Panc1 (cell line): ENCODE measurements at regions not wholly inside any gene's neighbourhood (a gene's known extent, or its start where the extent isn't known, plus 50 kb on each side); places are given as distances from the start of the nearest gene placed in this dataset.

Source experiments
- ATAC-seq: fragments of 200-7000 bp; cut with Tn5 transposase; 2 replicates; pipeline ENCODE4 v1.9.1; 2020; ENCODE audit warnings: mild to moderate bottlenecking, moderate library complexity
- BruUV-seq: library from RNA; stranded (reverse); fragments of 400-500 nt; replicated peaks from 2 replicates; lab custom pipeline; 2021; lab: Mats Ljungman, UMichigan
- CTCF ChIA-PET: fragments of 300-600 bp; sonication (Branson Sonifier 250); formaldehyde crosslinking; loops from one replicate; lab custom pipeline; 2022; ENCODE audit warnings: antibody characterized with exemption; lab: Charles Lee
- POLR2A ChIA-PET: fragments of 300-600 bp; sonication (Branson Sonifier 250); formaldehyde crosslinking; loops from one replicate; lab custom pipeline; 2022; ENCODE audit warnings: antibody characterized with exemption; lab: Charles Lee
- DNase-seq: peaks from one replicate; pipeline ENCODE4 v3.0.0-alpha.2; 2010; ENCODE audit warnings: low read depth, low spot score
- H3K27ac ChIP-seq: 2 replicates; pipeline ENCODE4 v1.5.1; 2011; ENCODE audit warnings: mild to moderate bottlenecking, low read length, inconsistent platforms
- H3K27me3 ChIP-seq: fragments of 200-500 bp; sonication (Bioruptor generic); 2 replicates; pipeline ENCODE4 v1.6.0; 2014; ENCODE audit warnings: low read length, inconsistent platforms; ENCODE audit not compliant: control insufficient read depth, insufficient read depth
- H3K36me3 ChIP-seq: fragments of 200-500 bp; sonication (Bioruptor generic); 2 replicates; pipeline ENCODE4 v1.5.1; 2014; ENCODE audit warnings: inconsistent platforms, mild to moderate bottlenecking, low read length, moderate library complexity; ENCODE audit not compliant: control insufficient read depth, insufficient read depth
- H3K4me1 ChIP-seq: 2 replicates; pipeline ENCODE4 v1.5.1; 2011; ENCODE audit warnings: inconsistent platforms, mild to moderate bottlenecking, low read length, moderate library complexity; ENCODE audit not compliant: control insufficient read depth, insufficient read depth
- H3K4me3 ChIP-seq, 2 experiments: 2 replicates each; pipeline ENCODE4 v1.5.1; 2011 to 2012; ENCODE audit warnings: low read depth in 2 of 2, low read length in 2 of 2, mild to moderate bottlenecking in 2 of 2, inconsistent platforms in 1 of 2, moderate library complexity in 1 of 2
- H3K9me3 ChIP-seq: fragments of 200-500 bp; sonication (Bioruptor generic); 2 replicates; pipeline ENCODE4 v1.5.1; 2014; ENCODE audit warnings: low read depth, mild to moderate bottlenecking, inconsistent platforms, low read length, moderate library complexity; ENCODE audit not compliant: control insufficient read depth, insufficient read depth
- CTCF ChIP-seq: fragments of 450-650 bp; IDR thresholded peaks from 2 replicates; pipeline ENCODE4 v1.5.1; 2017; ENCODE audit warnings: mild to moderate bottlenecking
- POLR2AphosphoS5 ChIP-seq: IDR thresholded peaks from 2 replicates; pipeline ENCODE4 v1.6.1; 2012; ENCODE audit warnings: mild to moderate bottlenecking, low read depth, low read length, moderate library complexity
- SIN3A ChIP-seq: IDR thresholded peaks from 2 replicates; pipeline ENCODE4 v1.6.1; 2012; ENCODE audit warnings: low read depth, mild to moderate bottlenecking, low read length, moderate library complexity, borderline replicate concordance; ENCODE audit not compliant: insufficient read depth
- TCF7L2 ChIP-seq: IDR thresholded peaks from 2 replicates; pipeline ENCODE4 v1.6.1; 2011; ENCODE audit warnings: mild to moderate bottlenecking, low read depth, low read length, inconsistent platforms
- in situ Hi-C: cut with HindIII; loops from 2 replicates; pipeline ENCODE4 v1.10.0; 2016; ENCODE audit warnings: low sequenced_read_pairs, low pct_unique_long_range_greater_than_20kb
- intact Hi-C: fragments of 100-400 bp; cut with micrococcal nuclease; formaldehyde crosslinking; loops from one replicate; pipeline ENCODE4 v1.10.0; 2022; ENCODE audit not compliant: unreplicated experiment
- TF ChIP-seq, protein P1 (sequence below), 2 experiments: IDR thresholded peaks; 2 replicates each; pipeline ENCODE4 v1.6.1; 2011 to 2012; ENCODE audit warnings: low read depth in 2 of 2, control low read depth in 1 of 2, low read length in 1 of 2, mild to moderate bottlenecking in 1 of 2, moderate library complexity in 1 of 2; ENCODE audit not compliant: insufficient read depth in 1 of 2

- TF ChIP-seq TCF7L2 (no peak), SIN3A (no peak), POLR2AphosphoS5 (no peak), CTCF (no peak)
- TF ChIP-seq, protein P1, sequence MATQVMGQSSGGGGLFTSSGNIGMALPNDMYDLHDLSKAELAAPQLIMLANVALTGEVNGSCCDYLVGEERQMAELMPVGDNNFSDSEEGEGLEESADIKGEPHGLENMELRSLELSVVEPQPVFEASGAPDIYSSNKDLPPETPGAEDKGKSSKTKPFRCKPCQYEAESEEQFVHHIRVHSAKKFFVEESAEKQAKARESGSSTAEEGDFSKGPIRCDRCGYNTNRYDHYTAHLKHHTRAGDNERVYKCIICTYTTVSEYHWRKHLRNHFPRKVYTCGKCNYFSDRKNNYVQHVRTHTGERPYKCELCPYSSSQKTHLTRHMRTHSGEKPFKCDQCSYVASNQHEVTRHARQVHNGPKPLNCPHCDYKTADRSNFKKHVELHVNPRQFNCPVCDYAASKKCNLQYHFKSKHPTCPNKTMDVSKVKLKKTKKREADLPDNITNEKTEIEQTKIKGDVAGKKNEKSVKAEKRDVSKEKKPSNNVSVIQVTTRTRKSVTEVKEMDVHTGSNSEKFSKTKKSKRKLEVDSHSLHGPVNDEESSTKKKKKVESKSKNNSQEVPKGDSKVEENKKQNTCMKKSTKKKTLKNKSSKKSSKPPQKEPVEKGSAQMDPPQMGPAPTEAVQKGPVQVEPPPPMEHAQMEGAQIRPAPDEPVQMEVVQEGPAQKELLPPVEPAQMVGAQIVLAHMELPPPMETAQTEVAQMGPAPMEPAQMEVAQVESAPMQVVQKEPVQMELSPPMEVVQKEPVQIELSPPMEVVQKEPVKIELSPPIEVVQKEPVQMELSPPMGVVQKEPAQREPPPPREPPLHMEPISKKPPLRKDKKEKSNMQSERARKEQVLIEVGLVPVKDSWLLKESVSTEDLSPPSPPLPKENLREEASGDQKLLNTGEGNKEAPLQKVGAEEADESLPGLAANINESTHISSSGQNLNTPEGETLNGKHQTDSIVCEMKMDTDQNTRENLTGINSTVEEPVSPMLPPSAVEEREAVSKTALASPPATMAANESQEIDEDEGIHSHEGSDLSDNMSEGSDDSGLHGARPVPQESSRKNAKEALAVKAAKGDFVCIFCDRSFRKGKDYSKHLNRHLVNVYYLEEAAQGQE (IDR thresholded peaks at IDR 0.05; ENCODE audit: insufficient read depth in 1 of 2, low read depth in 2 of 2, low read length in 1 of 2), result no peak
- Histone ChIP-seq H3K27ac (no peak overlapping the region), H3K4me1 (no peaks in the 10 kb centered on the region), H3K9me3 (no peaks in the 10 kb centered on the region), H3K4me3 (no peak overlapping the region), H3K27me3 (no peaks in the 10 kb centered on the region), H3K36me3 (no peaks in the 10 kb centered on the region)
- DNase-seq, result no peak
- CTCF ChIA-PET, result interaction anchor here (0.8 kb wide), 1 partner anchor 27 kb away, joined by 3 read pairs; no protein-coding TSS in a partner anchor
- POLR2A ChIA-PET, result no interaction called here
- ATAC-seq, result no peak
- in situ Hi-C loops, result no loop called here
- no TSS peak for BruUV-seq
- intact Hi-C loops, result no loop called here
Observed at GRCh38 chr4:56184214-56184613, 203.1 kb downstream of the AASDH start.

DNA sequence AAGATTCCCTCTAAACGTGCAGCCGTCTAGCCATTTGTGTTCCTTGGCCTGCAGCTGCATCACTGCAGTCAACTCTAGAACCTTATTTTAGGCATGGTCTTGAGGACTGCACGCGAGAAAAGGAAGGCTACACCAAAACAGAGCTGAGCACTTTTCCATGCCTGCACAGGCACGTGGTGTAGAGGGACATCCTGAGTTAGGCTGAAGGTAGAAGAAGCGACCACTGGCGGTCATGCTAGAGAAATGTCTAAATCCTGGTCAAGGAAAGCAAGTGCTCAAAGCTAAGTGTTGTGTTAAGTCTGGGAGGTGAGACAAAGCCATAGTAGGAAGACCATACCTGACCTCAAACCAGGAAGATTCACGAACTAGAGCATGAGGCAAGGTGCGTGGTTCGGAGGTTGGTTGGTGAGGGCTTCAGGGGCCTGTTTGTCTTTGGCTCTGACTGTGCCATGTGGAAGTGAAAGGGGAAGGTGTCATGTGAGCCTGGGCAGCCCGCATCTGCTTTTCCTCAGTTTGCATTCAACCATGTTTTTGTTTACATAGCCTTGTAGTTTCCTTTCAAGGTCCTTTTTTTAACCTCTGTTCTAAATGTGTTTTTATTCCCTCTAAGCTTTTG lies 203.8 kb downstream of the AASDH start:
- no peaks in the 10 kb centered on the region for H3K36me3 ChIP-seq
- ATAC-seq, result no peak
- ChIA-PET POLR2A (no interaction called here), CTCF (interaction anchor here (0.8 kb wide), 1 partner anchor 27 kb away, joined by 3 read pairs; no protein-coding TSS in a partner anchor)
- no peak overlapping the region for H3K4me3 ChIP-seq
- no peaks in the 10 kb centered on the region for H3K9me3 ChIP-seq
- H3K4me1 ChIP-seq, result no peaks in the 10 kb centered on the region
- TF ChIP-seq CTCF, result no peak
- TF ChIP-seq, protein P1 (IDR thresholded peaks at IDR 0.05; ENCODE audit: insufficient read depth in 1 of 2, low read depth in 2 of 2, low read length in 1 of 2), result no peak
- no peak for TF ChIP-seq POLR2AphosphoS5
- TF ChIP-seq TCF7L2, result no peak
- TF ChIP-seq SIN3A, result no peak
- no peak for DNase-seq
- BruUV-seq, result no TSS peak
- in situ Hi-C loops (no loop called here), intact Hi-C loops (no loop called here)
- H3K27ac ChIP-seq, result no peak overlapping the region
- H3K27me3 ChIP-seq, result no peaks in the 10 kb centered on the region
